ENCODE measurements at regions not wholly inside any gene's neighbourhood (a gene's known extent, or its start where the extent isn't known, plus 50 kb on each side); places are given as distances from the start of the nearest gene placed in this dataset.

- H3K18ac ChIP-seq (ENCODE audit: low read depth, low read length): no peak overlapping the region
- dilution Hi-C loops (cut with HindIII; ENCODE audit: low sequenced_read_pairs, unreplicated experiment): no loop called here
- ATAC-seq (ENCODE audit: low read depth) (no peak), DNase-seq (no peak)
- H4K5ac ChIP-seq (ENCODE audit: low read depth, low read length): no peak overlapping the region
- in situ Hi-C loops (cut with MboI; ENCODE audit: low sequenced_read_pairs): no loop called here
- no peak overlapping the region for H3K14ac ChIP-seq (replicated peaks; ENCODE audit: low read depth, low read length)
- no TSS peak for BruUV-seq (replicated peaks)
- H3K4me3 ChIP-seq (ENCODE audit: insufficient read depth, low read depth, low read length): no peak overlapping the region
- no peak overlapping the region for H3K4ac ChIP-seq (ENCODE audit: low read depth, low read length)
- no peak overlapping the region for H2BK20ac ChIP-seq (ENCODE audit: low read depth, low read length)
- H3K27me3 ChIP-seq (ENCODE audit: control insufficient read depth, insufficient read depth, low read length): no peaks in the 10 kb centered on the region
- POLR2A ChIA-PET (ENCODE audit: unreplicated experiment): no interaction called here
- H4K91ac ChIP-seq (ENCODE audit: insufficient read depth, low read depth, low read length): no peak overlapping the region
- WGBS, 2 experiments (ENCODE audit: extremely low coverage in 2 of 2, insufficient read length in 1 of 2): no CpG with 5 or more reads among the region's 2 CpGs
- no peak overlapping the region for H3K27ac ChIP-seq (ENCODE audit: insufficient read depth, low read length)
- no peak overlapping the region for H2BK120ac ChIP-seq (ENCODE audit: low read depth, low read length)
- H3K79me1 ChIP-seq (ENCODE audit: low read depth in 1 of 2, low read length in 2 of 2): no peaks in the 10 kb centered on the region
- H3K23ac ChIP-seq (ENCODE audit: low read depth, low read length): no peak overlapping the region
- H3K4me2 ChIP-seq (ENCODE audit: low read depth, low read length): no peak overlapping the region
- H3K4me1 ChIP-seq (ENCODE audit: control insufficient read depth, insufficient read depth, low read length): no peaks in the 10 kb centered on the region
- no peaks in the 10 kb centered on the region for H4K20me1 ChIP-seq (ENCODE audit: insufficient read depth, low read length)
- H2AK9ac ChIP-seq (replicated peaks; ENCODE audit: low read depth, low read length, poor library complexity): no peak overlapping the region
- no peak overlapping the region for H2AK5ac ChIP-seq (ENCODE audit: low read depth, low read length)
- intact Hi-C loops (cut with micrococcal nuclease): no loop called here
- no peaks in the 10 kb centered on the region for H3K9me1 ChIP-seq (ENCODE audit: insufficient read depth, low read length)
- H3K36me3 ChIP-seq (ENCODE audit: control insufficient read depth, insufficient read depth, low read length): no peaks in the 10 kb centered on the region
- no peak overlapping the region for H3K56ac ChIP-seq (ENCODE audit: extremely low read depth, insufficient read depth, low read length)
- no peak overlapping the region for H3K9ac ChIP-seq (ENCODE audit: low read depth, low read length)
- no peak overlapping the region for H2AFZ ChIP-seq (replicated peaks; ENCODE audit: low read length, poor library complexity)
- no peak overlapping the region for H4K8ac ChIP-seq (ENCODE audit: low read depth in 2 of 2, low read length in 2 of 2)
- H3K9me3 ChIP-seq (ENCODE audit: control insufficient read depth, insufficient read depth, low read length): peaks cover 2% of the 10 kb centered on the region; the same call in 1 of the 2 replicates
- TF ChIP-seq CEBPB (IDR thresholded peaks at IDR 0.05; ENCODE audit: low read depth, low read length) (no peak), SMC3 (IDR thresholded peaks at IDR 0.05; ENCODE audit: low read depth, low read length) (no peak), MAFK (IDR thresholded peaks at IDR 0.05; ENCODE audit: low read depth, low read length) (peak; percentile 55), RAD21 (IDR thresholded peaks at IDR 0.05; ENCODE audit: low read length) (no peak), MXI1 (IDR thresholded peaks at IDR 0.05; ENCODE audit: borderline replicate concordance, low read depth, low read length) (no peak), POLR2A (IDR thresholded peaks at IDR 0.05; ENCODE audit: low read depth, low read length) (no peak), CHD1 (IDR thresholded peaks at IDR 0.05; ENCODE audit: low read depth, low read length) (no peak)
- no peak overlapping the region for H2BK5ac ChIP-seq (ENCODE audit: low read depth, low read length, poor library complexity, severe bottlenecking)
- CTCF ChIA-PET: no interaction called here
- H2BK15ac ChIP-seq (ENCODE audit: low read depth, low read length): no peak overlapping the region
These were observed 301.6 kb downstream of the ISL1 start for GRCh38 chr5:51684794-51685355.
